PC-3 (cell line): ENCODE measurements at regions not wholly inside any gene's neighbourhood (a gene's known extent, or its start where the extent isn't known, plus 50 kb on each side); places are given as distances from the start of the nearest gene placed in this dataset.
A peak's percentile ranks its signal among the peaks of the same experiment; 100 is the strongest.

Experiments used
- ATAC-seq: fragments of 200-7000 bp; cut with Tn5 transposase; 2 replicates; pipeline ENCODE4 v1.9.1; 2020; ENCODE audit warnings: mild to moderate bottlenecking, moderate library complexity
- BruUV-seq: library from RNA; stranded (reverse); fragments of 400-500 nt; replicated peaks from 2 replicates; lab custom pipeline; 2021; lab: Mats Ljungman, UMichigan
- CTCF ChIA-PET: fragments of 300-600 bp; sonication (Branson Sonifier 250); formaldehyde crosslinking; loops from one replicate; lab custom pipeline; 2022; ENCODE audit warnings: antibody characterized with exemption; lab: Charles Lee
- POLR2A ChIA-PET: fragments of 300-600 bp; sonication (Branson Sonifier 250); formaldehyde crosslinking; loops from one replicate; lab custom pipeline; 2022; ENCODE audit warnings: antibody characterized with exemption; ENCODE audit not compliant: unreplicated experiment; lab: Charles Lee
- DNase-seq: peaks from one replicate; pipeline ENCODE4 v3.0.0-alpha.2; 2015
- H2AFZ ChIP-seq: fragments of 300-600 bp; sonication (generic); 2 replicates; pipeline ENCODE4 v1.6.0; 2016; ENCODE audit warnings: antibody characterized with exemption, low read length
- H3F3A ChIP-seq: fragments of 300-600 bp; sonication (generic); one replicate; pipeline ENCODE4 v1.6.0; 2017; ENCODE audit warnings: antibody characterized with exemption, low read length, control low read depth, mild to moderate bottlenecking; ENCODE audit not compliant: unreplicated experiment
- H3K27ac ChIP-seq: fragments of 300-600 bp; sonication (generic); 2 replicates; pipeline ENCODE4 v1.5.1; 2016; ENCODE audit warnings: mild to moderate bottlenecking, low read length
- H3K27me3 ChIP-seq: fragments of 300-600 bp; sonication (generic); 2 replicates; pipeline ENCODE4 v1.6.1; 2016; ENCODE audit warnings: low read length, mixed read lengths
- H3K36me3 ChIP-seq: fragments of 300-600 bp; sonication (generic); 2 replicates; pipeline ENCODE4 v1.6.1; 2016; ENCODE audit warnings: low read depth, mixed run types, low read length, mixed read lengths
- H3K4me1 ChIP-seq: fragments of 300-600 bp; sonication (generic); 2 replicates; pipeline ENCODE4 v1.5.1; 2016; ENCODE audit warnings: low read length; ENCODE audit not compliant: insufficient read depth
- H3K4me2 ChIP-seq: fragments of 300-600 bp; sonication (generic); 2 replicates; pipeline ENCODE4 v1.6.0; 2016; ENCODE audit warnings: low read length
- H3K4me3 ChIP-seq: fragments of 300-600 bp; sonication (generic); 2 replicates; pipeline ENCODE4 v1.5.1; 2016; ENCODE audit warnings: mild to moderate bottlenecking, low read length, mixed read lengths
- H3K79me2 ChIP-seq: fragments of 300-600 bp; sonication (generic); 2 replicates; pipeline ENCODE4 v1.6.1; 2017; ENCODE audit warnings: low read length, mixed read lengths
- H3K9ac ChIP-seq: fragments of 300-600 bp; sonication (generic); 2 replicates; pipeline ENCODE4 v1.6.0; 2016; ENCODE audit warnings: mild to moderate bottlenecking, low read length
- H3K9me2 ChIP-seq: fragments of 300-600 bp; sonication (generic); replicated peaks from 2 replicates; pipeline ENCODE4 v1.6.1; 2016; ENCODE audit warnings: mixed run types, low read length, mixed read lengths
- H3K9me3 ChIP-seq: fragments of 300-600 bp; sonication (generic); 2 replicates; pipeline ENCODE4 v1.6.1; 2016; ENCODE audit warnings: low read length, mixed read lengths
- H4K20me1 ChIP-seq: fragments of 300-600 bp; sonication (generic); 2 replicates; pipeline ENCODE4 v1.6.1; 2016; ENCODE audit warnings: low read length, mixed read lengths
- EZH2 ChIP-seq: fragments of 300-600 bp; sonication (generic); IDR thresholded peaks from one replicate; pipeline ENCODE4 v1.6.1; 2017; ENCODE audit warnings: antibody characterized with exemption, mild to moderate bottlenecking, low read length; ENCODE audit not compliant: unreplicated experiment
- EZH2phosphoT487 ChIP-seq: fragments of 300-600 bp; sonication (generic); IDR thresholded peaks from 2 replicates; pipeline ENCODE4 v1.6.1; 2018; ENCODE audit warnings: mild to moderate bottlenecking, antibody characterized with exemption, low read length, borderline replicate concordance
- intact Hi-C: fragments of 100-400 bp; cut with micrococcal nuclease; formaldehyde crosslinking; loops from 2 replicates; pipeline ENCODE4 v1.9.0; 2023
- TF ChIP-seq, protein P1 (sequence below): fragments of 300-600 bp; sonication (generic); conservative IDR thresholded peaks from 2 replicates; pipeline ENCODE4 v1.5.1; 2017; ENCODE audit warnings: antibody characterized with exemption, low read depth, mild to moderate bottlenecking, low read length

DNA sequence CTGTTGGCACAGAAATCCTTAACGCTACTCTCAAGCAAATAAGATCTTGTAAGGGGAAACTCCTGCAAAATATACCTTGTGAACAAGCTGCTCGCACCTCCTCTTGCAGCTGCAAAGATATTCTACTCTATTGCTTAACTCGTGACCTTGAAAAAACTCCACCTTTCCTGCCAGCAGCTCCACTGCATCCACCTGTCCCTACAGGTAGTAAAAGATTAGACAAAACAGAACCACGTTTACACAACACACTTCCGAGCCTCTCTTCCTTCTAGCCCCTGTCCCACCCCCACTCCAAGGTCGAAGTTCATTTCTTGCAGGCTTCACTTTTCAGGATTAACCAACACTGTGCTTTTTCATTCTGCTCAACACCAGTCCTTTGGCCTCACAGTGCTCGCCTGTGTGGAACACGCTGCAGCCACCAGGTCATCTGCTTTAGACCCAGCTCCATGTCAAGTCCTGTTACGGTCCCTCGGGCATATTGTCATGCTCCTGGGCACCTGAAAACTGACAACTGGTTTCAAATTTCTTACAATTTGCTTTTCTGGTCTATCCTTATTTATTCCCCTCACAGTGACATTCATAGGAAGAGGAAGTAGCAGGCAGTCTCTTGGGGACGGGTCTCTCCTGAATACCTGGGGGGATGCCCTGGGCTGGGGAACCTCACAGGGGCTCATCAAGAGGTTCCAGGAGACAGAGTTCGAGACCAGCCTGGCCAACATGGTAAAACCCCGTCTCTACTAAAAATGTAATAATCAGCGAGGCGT lies 165.8 kb upstream of the KLF14 start:
- Histone ChIP-seq H3F3A (peaks cover 66% of the 10 kb centered on the region), H3K9me3 (no peaks in the 10 kb centered on the region), H3K4me1 (peaks cover 97% of the 10 kb centered on the region), H2AFZ (no peak overlapping the region), H3K9ac (peak overlapping the region; percentile 68; the same call in 1 of the 2 replicates), H3K4me2 (peak overlapping the region; percentile 71), H3K79me2 (peaks cover 97% of the 10 kb centered on the region), H3K4me3 (no peak overlapping the region), H3K36me3 (peaks cover 66% of the 10 kb centered on the region), H3K27me3 (no peaks in the 10 kb centered on the region), H4K20me1 (peaks cover 32% of the 10 kb centered on the region), H3K27ac (peak overlapping the region; percentile 92), H3K9me2 (no peaks in the 10 kb centered on the region)
- BruUV-seq, result no TSS peak
- intact Hi-C loops, result loop anchor here (5.0 kb wide), 1 partner anchor 97 kb away; no protein-coding TSS in a partner anchor
- ATAC-seq (no peak), DNase-seq (peak; percentile 32)
- no peak for TF ChIP-seq EZH2
- TF ChIP-seq, protein P1, sequence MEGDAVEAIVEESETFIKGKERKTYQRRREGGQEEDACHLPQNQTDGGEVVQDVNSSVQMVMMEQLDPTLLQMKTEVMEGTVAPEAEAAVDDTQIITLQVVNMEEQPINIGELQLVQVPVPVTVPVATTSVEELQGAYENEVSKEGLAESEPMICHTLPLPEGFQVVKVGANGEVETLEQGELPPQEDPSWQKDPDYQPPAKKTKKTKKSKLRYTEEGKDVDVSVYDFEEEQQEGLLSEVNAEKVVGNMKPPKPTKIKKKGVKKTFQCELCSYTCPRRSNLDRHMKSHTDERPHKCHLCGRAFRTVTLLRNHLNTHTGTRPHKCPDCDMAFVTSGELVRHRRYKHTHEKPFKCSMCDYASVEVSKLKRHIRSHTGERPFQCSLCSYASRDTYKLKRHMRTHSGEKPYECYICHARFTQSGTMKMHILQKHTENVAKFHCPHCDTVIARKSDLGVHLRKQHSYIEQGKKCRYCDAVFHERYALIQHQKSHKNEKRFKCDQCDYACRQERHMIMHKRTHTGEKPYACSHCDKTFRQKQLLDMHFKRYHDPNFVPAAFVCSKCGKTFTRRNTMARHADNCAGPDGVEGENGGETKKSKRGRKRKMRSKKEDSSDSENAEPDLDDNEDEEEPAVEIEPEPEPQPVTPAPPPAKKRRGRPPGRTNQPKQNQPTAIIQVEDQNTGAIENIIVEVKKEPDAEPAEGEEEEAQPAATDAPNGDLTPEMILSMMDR, result no peak
- no peak for TF ChIP-seq EZH2phosphoT487
- ChIA-PET POLR2A (interaction anchor here (0.6 to 0.8 kb wide), 2 partner anchors 40 to 42 kb away, joined by 3 to 4 read pairs; no protein-coding TSS in a partner anchor), CTCF (no interaction called here)

DNA sequence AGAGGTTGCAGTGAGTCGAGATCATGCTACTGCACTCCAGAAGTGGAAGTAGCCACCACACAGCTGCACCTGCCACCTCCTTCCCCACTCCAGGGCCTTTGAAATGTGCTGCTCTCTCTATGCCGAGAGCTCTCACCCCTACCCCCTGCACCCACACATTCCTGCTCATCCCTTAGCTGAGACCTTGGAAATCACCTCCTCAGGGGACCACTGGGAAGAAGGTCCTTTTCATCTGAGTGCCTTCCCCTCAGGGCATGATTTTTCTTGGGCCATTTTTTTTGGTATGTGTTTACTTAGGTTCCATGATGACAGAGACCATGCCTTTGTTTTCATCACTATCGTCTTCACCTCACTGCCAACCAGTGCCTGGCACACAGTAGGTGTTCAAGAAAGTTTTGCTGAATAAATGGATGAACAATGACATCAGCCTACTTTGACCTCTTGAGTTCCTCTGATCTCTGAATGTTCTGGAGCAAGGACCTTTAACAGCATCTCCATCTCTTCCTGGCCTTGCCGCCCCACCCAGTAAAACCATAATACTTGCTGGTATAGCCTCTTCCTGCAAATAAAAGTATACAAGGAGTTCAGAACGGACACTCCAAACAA lies 166.6 kb upstream of the KLF14 start:
- ATAC-seq (no peak), DNase-seq (peak; percentile 31)
- H3K9me3 ChIP-seq, result no peaks in the 10 kb centered on the region
- TF ChIP-seq, protein P1, result no peak
- TF ChIP-seq EZH2phosphoT487, result no peak
- no peak for TF ChIP-seq EZH2
- intact Hi-C loops, result loop anchor here (5.0 kb wide), 1 partner anchor 97 kb away; no protein-coding TSS in a partner anchor
- peaks cover 25% of the 10 kb centered on the region for H4K20me1 ChIP-seq
- H3K9me2 ChIP-seq, result no peaks in the 10 kb centered on the region
- peaks cover 59% of the 10 kb centered on the region for H3K36me3 ChIP-seq
- peak overlapping the region; percentile 92 for H3K27ac ChIP-seq
- CTCF ChIA-PET, result no interaction called here
- peaks cover 97% of the 10 kb centered on the region for H3K4me1 ChIP-seq
- peak overlapping the region; percentile 71 for H3K4me2 ChIP-seq
- H3K9ac ChIP-seq, result peak overlapping the region; percentile 68
- peaks cover 97% of the 10 kb centered on the region for H3K79me2 ChIP-seq
- POLR2A ChIA-PET, result interaction anchor here (0.6 to 0.7 kb wide), 2 partner anchors 14 to 41 kb away, joined by 3 to 5 read pairs; no protein-coding TSS in a partner anchor
- H3K4me3 ChIP-seq, result peak overlapping the region; percentile 25; the same call in 1 of the 2 replicates
- H3F3A ChIP-seq, result peaks cover 74% of the 10 kb centered on the region
- BruUV-seq, result TSS peak; percentile 4
- H2AFZ ChIP-seq, result no peak overlapping the region
- no peaks in the 10 kb centered on the region for H3K27me3 ChIP-seq
